HG03521 (cell line): ENCODE measurements at regions not wholly inside any gene's neighbourhood (a gene's known extent, or its start where the extent isn't known, plus 50 kb on each side); places are given as distances from the start of the nearest gene placed in this dataset.

Experiments
- ATAC-seq: cut with Tn5 transposase; IDR thresholded peaks from one replicate; pipeline ENCODE4 v1.9.1; 2021; ENCODE audit warnings: mild to moderate bottlenecking, moderate library complexity; ENCODE audit not compliant: unreplicated experiment

- ATAC-seq, result no peak
These were observed 588.0 kb upstream of the MGMT start for GRCh38 chr10:128879030-128879429.

- no peak for ATAC-seq
These were observed 587.5 kb upstream of the MGMT start for GRCh38 chr10:128879441-128880140.

- no peak for ATAC-seq
These were observed 586.8 kb upstream of the MGMT start for GRCh38 chr10:128880159-128880725.

- ATAC-seq, result no peak
These were observed 586.0 kb upstream of the MGMT start for GRCh38 chr10:128881086-128881485.

- no peak for ATAC-seq
These were observed 583.6 kb upstream of the MGMT start for GRCh38 chr10:128883231-128884032.

- no peak for ATAC-seq
These were observed 583.0 kb upstream of the MGMT start for GRCh38 chr10:128884033-128884425.

GRCh38 chr10:128884496-128885072, 582.5 kb upstream of the MGMT start:
- no peak for ATAC-seq

- ATAC-seq, result no peak
These were observed 581.2 kb upstream of the MGMT start for GRCh38 chr10:128885573-128886555.

GRCh38 chr10:128887856-128888255, 579.2 kb upstream of the MGMT start:
- no peak for ATAC-seq

GRCh38 chr10:128892005-128892404, 575.0 kb upstream of the MGMT start:
- ATAC-seq, result no peak

GRCh38 chr10:128894641-128895040, 572.4 kb upstream of the MGMT start:
- ATAC-seq, result no peak

- ATAC-seq, result no peak
These were observed 571.6 kb upstream of the MGMT start for GRCh38 chr10:128895473-128895872.

GRCh38 chr10:128896116-128896795, 570.8 kb upstream of the MGMT start:
- no peak for ATAC-seq

- no peak for ATAC-seq
These were observed 570.1 kb upstream of the MGMT start for GRCh38 chr10:128896963-128897362.

- no peak for ATAC-seq
These were observed 569.5 kb upstream of the MGMT start for GRCh38 chr10:128897401-128898129.

GRCh38 chr10:128898133-128898915, 568.7 kb upstream of the MGMT start:
- no peak for ATAC-seq

GRCh38 chr10:128898916-128899195, 568.2 kb upstream of the MGMT start:
- no peak for ATAC-seq

GRCh38 chr10:128900456-128900855, 566.6 kb upstream of the MGMT start:
- ATAC-seq, result no peak

GRCh38 chr10:128901236-128901635, 565.8 kb upstream of the MGMT start:
- no peak for ATAC-seq
